GM12873 (cell line): ENCODE measurements at regions not wholly inside any gene's neighbourhood (a gene's known extent, or its start where the extent isn't known, plus 50 kb on each side); places are given as distances from the start of the nearest gene placed in this dataset.

Source experiments
- CTCF ChIP-seq: IDR thresholded peaks from 2 replicates; pipeline ENCODE4 v1.5.1; 2012; ENCODE audit warnings: low read depth, mild to moderate bottlenecking, moderate library complexity, low read length, control low read depth; ENCODE audit not compliant: insufficient read depth; ENCODE audit errors: missing control alignments

- no peak for TF ChIP-seq CTCF
Measured at GRCh38 chr11:38687008-38687407, 2089.0 kb upstream of the RAG2 start.

GRCh38 chr11:38683484-38683883, 2085.4 kb upstream of the RAG2 start:
- no peak for TF ChIP-seq CTCF

GRCh38 chr11:38680746-38681145, 2082.7 kb upstream of the RAG2 start:
- no peak for TF ChIP-seq CTCF

- no peak for TF ChIP-seq CTCF
Measured at GRCh38 chr11:38680166-38680565, 2082.1 kb upstream of the RAG2 start.

GRCh38 chr11:38672445-38672844, 2074.4 kb upstream of the RAG2 start:
- no peak for TF ChIP-seq CTCF

GRCh38 chr11:38667359-38667758, 2069.3 kb upstream of the RAG2 start:
- no peak for TF ChIP-seq CTCF

- no peak for TF ChIP-seq CTCF
Measured at GRCh38 chr11:38648604-38649003, 2050.6 kb upstream of the RAG2 start.
